GM12878 (cell line): ENCODE measurements at regions not wholly inside any gene's neighbourhood (a gene's known extent, or its start where the extent isn't known, plus 50 kb on each side); places are given as distances from the start of the nearest gene placed in this dataset.

Experiments used
- EGR1 ChIP-seq, 2 experiments: IDR thresholded peaks; 1 replicate in 1 of 2; 2 replicates in 1 of 2; pipeline ENCODE4 v1.6.1; 2011 to 2012; ENCODE audit warnings: low read depth in 2 of 2, low read length in 2 of 2, borderline replicate concordance in 1 of 2, mild to moderate bottlenecking in 1 of 2, moderate library complexity in 1 of 2
- EP300 ChIP-seq, 2 experiments: fragments of 150-350 bp in 1 of 2; IDR thresholded peaks; 2 replicates each; pipeline ENCODE4 v1.6.1; 2011 to 2012; ENCODE audit warnings: low read depth in 2 of 2, low read length in 2 of 2, borderline replicate concordance in 1 of 2, improper control_type of control experiment in 1 of 2, inconsistent platforms in 1 of 2; ENCODE audit not compliant: control insufficient read depth in 1 of 2
- HDAC2 ChIP-seq: fragments of 200-600 bp; sonication (generic); IDR thresholded peaks from 2 replicates; pipeline ENCODE4 v1.6.1; 2017
- IRF5 ChIP-seq: fragments of 450-650 bp; IDR thresholded peaks from 2 replicates; pipeline ENCODE4 v1.6.1; 2017; ENCODE audit warnings: borderline replicate concordance
- JUNB ChIP-seq: IDR thresholded peaks from 2 replicates; pipeline ENCODE4 v1.6.1; 2016; ENCODE audit warnings: antibody characterized with exemption, mild to moderate bottlenecking
- NFYB ChIP-seq: IDR thresholded peaks from 2 replicates; pipeline ENCODE4 v1.6.1; 2011; ENCODE audit warnings: low read depth, mild to moderate bottlenecking, low read length, improper control_type of control experiment, moderate library complexity; ENCODE audit not compliant: insufficient read depth
- RAD51 ChIP-seq: fragments of 450-650 bp; IDR thresholded peaks from 2 replicates; pipeline ENCODE4 v1.6.1; 2016; ENCODE audit warnings: moderate library complexity, mild to moderate bottlenecking, inconsistent platforms
- SMC3 ChIP-seq: IDR thresholded peaks from 2 replicates; pipeline ENCODE4 v1.6.1; 2011; ENCODE audit warnings: low read length, improper control_type of control experiment, borderline replicate concordance
- TCF12 ChIP-seq: IDR thresholded peaks from 2 replicates; pipeline ENCODE4 v1.6.1; 2011; ENCODE audit warnings: low read depth, mild to moderate bottlenecking, low read length
- USF1 ChIP-seq: IDR thresholded peaks from 2 replicates; pipeline ENCODE4 v1.6.1; 2011; ENCODE audit warnings: borderline replicate concordance, low read depth, mild to moderate bottlenecking, moderate library complexity, mixed read lengths, low read length; ENCODE audit not compliant: insufficient read depth; ENCODE audit errors: extremely low read length
- USF2 ChIP-seq: IDR thresholded peaks from 2 replicates; pipeline ENCODE4 v1.6.1; 2011; ENCODE audit warnings: low read depth, low read length, improper control_type of control experiment, borderline replicate concordance
- WRNIP1 ChIP-seq: IDR thresholded peaks from 2 replicates; pipeline ENCODE4 v1.6.1; 2011; ENCODE audit warnings: low read depth, low read length, improper control_type of control experiment, borderline replicate concordance
- ZBTB4 ChIP-seq: fragments of 450-650 bp; formaldehyde crosslinking; IDR thresholded peaks from 2 replicates; pipeline ENCODE4 v1.4.0; 2022; ENCODE audit warnings: mild to moderate bottlenecking, moderate library complexity

- TF ChIP-seq SMC3 = no peak
- no peak for TF ChIP-seq WRNIP1
- peak; percentile 9; the same call in 1 of the 2 replicates for TF ChIP-seq USF2
- TF ChIP-seq TCF12 = no peak
- TF ChIP-seq NFYB = no peak
- no peak for TF ChIP-seq IRF5
- no peak for TF ChIP-seq ZBTB4 (CRISPR knock-in tag)
- TF ChIP-seq EGR1 (IDR thresholded peaks at IDR 0.05; ENCODE audit: borderline replicate concordance in 1 of 2, low read depth in 2 of 2, low read length in 2 of 2) = no peak
- peak; percentile 27 for TF ChIP-seq USF1
- TF ChIP-seq HDAC2 = no peak
- TF ChIP-seq EP300 (IDR thresholded peaks at IDR 0.05; ENCODE audit: borderline replicate concordance in 1 of 2, control insufficient read depth in 1 of 2, low read depth in 2 of 2, low read length in 2 of 2) = peak in 1 of 2 experiments; percentile 32; a peak in 1 of 4 replicates
- TF ChIP-seq RAD51 = peak; percentile 72
- peak; percentile 3; the same call in 1 of the 2 replicates for TF ChIP-seq JUNB
Measured at GRCh38 chr3:152199102-152199840, 69.5 kb upstream of the MBNL1 start (continued).
